Keratinocyte (primary cell): ENCODE measurements at regions not wholly inside any gene's neighbourhood (a gene's known extent, or its start where the extent isn't known, plus 50 kb on each side); places are given as distances from the start of the nearest gene placed in this dataset.

Experiments used
- EZH2 ChIP-seq: IDR thresholded peaks from one replicate; pipeline ENCODE4 v1.6.1; 2012; ENCODE audit warnings: inconsistent platforms, mild to moderate bottlenecking, low read length, moderate library complexity
- TF ChIP-seq, protein P1 (sequence below), 3 experiments: IDR thresholded peaks in 1 of 3; conservative IDR thresholded peaks in 1 of 3; optimal IDR thresholded peaks in 1 of 3; 2 replicates in 2 of 3; 3 replicates in 1 of 3; pipeline versions ENCODE3 to v1.5.1; 2011; ENCODE audit warnings: low read length in 3 of 3, mild to moderate bottlenecking in 3 of 3, moderate library complexity in 2 of 3, control low read depth in 1 of 3, inconsistent platforms in 1 of 3; ENCODE audit not compliant: insufficient read depth in 2 of 3; ENCODE audit errors: extremely low read depth in 1 of 3

- TF ChIP-seq, protein P1, sequence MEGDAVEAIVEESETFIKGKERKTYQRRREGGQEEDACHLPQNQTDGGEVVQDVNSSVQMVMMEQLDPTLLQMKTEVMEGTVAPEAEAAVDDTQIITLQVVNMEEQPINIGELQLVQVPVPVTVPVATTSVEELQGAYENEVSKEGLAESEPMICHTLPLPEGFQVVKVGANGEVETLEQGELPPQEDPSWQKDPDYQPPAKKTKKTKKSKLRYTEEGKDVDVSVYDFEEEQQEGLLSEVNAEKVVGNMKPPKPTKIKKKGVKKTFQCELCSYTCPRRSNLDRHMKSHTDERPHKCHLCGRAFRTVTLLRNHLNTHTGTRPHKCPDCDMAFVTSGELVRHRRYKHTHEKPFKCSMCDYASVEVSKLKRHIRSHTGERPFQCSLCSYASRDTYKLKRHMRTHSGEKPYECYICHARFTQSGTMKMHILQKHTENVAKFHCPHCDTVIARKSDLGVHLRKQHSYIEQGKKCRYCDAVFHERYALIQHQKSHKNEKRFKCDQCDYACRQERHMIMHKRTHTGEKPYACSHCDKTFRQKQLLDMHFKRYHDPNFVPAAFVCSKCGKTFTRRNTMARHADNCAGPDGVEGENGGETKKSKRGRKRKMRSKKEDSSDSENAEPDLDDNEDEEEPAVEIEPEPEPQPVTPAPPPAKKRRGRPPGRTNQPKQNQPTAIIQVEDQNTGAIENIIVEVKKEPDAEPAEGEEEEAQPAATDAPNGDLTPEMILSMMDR (optimal IDR thresholded peaks at IDR 0.05 in 1 of 3, IDR thresholded peaks at IDR 0.05 in 1 of 3, conservative IDR thresholded peaks at IDR 0.05 in 1 of 3; ENCODE audit: extremely low read depth in 1 of 3, insufficient read depth in 2 of 3, low read length in 3 of 3) = no peak
- TF ChIP-seq EZH2 = no peak
Observed at GRCh38 chr10:69684020-69684980, 54.3 kb downstream of the FAM241B start.
